IPS-20b (cell line): ENCODE measurements at regions not wholly inside any gene's neighbourhood (a gene's known extent, or its start where the extent isn't known, plus 50 kb on each side); places are given as distances from the start of the nearest gene placed in this dataset.
"Not testable (repeated sequence)": the region's sequence is repeated elsewhere in the genome, so short reads cannot be mapped to it uniquely, and the experiment has no call there.

Experiments
- H3K27ac ChIP-seq: one replicate; pipeline ENCODE4 v1.5.1; 2013; ENCODE audit warnings: low read length
- H3K27me3 ChIP-seq: 2 replicates; pipeline ENCODE4 v1.6.1; 2013; ENCODE audit warnings: mild to moderate bottlenecking, low read length, inconsistent platforms; ENCODE audit not compliant: insufficient read depth
- H3K36me3 ChIP-seq: 2 replicates; pipeline ENCODE4 v1.6.1; 2013; ENCODE audit warnings: low read depth, mild to moderate bottlenecking, inconsistent platforms, low read length, moderate library complexity; ENCODE audit not compliant: insufficient read depth
- H3K4me1 ChIP-seq: 2 replicates; pipeline ENCODE4 v1.6.1; 2013; ENCODE audit warnings: mild to moderate bottlenecking, control low read depth, inconsistent platforms, low read length, moderate library complexity; ENCODE audit not compliant: insufficient read depth
- H3K4me3 ChIP-seq: 2 replicates; pipeline ENCODE4 v1.5.1; 2013; ENCODE audit warnings: mild to moderate bottlenecking, low read length, inconsistent platforms
- H3K9ac ChIP-seq: 2 replicates; pipeline ENCODE4 v1.6.1; 2013; ENCODE audit warnings: low read depth, mild to moderate bottlenecking, inconsistent platforms, low read length, moderate library complexity
- H3K9me3 ChIP-seq: 2 replicates; pipeline ENCODE4 v1.6.1; 2013; ENCODE audit warnings: mild to moderate bottlenecking, low read depth, low read length, inconsistent platforms; ENCODE audit not compliant: insufficient read depth

DNA sequence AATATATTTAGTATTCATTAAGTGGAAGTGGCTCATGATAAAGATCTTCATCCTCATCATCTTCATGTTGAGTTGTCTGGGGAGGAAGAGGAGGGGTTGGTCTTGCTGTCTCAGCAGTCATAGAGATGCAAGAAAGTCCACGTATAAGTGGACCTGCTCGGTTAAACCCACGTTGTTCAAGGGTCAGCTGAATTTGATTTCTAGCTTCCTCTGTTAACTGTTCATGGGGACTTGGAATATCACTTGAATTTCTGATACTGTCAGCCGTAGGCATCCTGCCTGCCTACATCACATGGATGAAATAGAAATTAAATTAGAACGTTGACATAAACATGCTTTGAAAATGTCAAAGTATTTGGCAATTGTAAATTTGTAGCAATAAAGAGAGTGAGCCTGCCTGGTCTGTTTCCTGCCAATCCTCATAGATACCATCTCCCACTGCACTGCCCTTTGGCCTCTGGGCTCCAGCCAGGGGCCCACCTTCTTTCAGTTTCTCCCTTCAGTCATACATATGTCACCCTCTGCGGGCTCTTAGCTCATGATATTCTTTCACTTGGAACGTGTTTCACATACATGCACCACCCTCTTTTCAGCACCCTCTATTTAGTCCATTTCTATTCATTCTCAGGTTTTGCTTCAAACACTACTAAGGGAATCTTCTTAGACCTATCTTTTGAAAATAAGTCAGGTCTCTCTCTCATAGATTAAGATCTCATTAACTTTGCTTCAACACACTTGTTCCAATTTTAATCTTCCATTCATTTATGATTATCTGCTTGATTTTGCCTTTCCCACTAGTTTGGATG, 376.3 kb downstream of the IPMK start:
- Histone ChIP-seq H3K4me1 (peaks cover 3% of the 10 kb centered on the region; the same call in 1 of the 2 replicates), H3K27ac (no peak overlapping the region), H3K27me3 (no peaks in the 10 kb centered on the region), H3K9me3 (peaks cover 11% of the 10 kb centered on the region), H3K36me3 (no peaks in the 10 kb centered on the region), H3K9ac (no peak overlapping the region), H3K4me3 (no peak overlapping the region)

DNA sequence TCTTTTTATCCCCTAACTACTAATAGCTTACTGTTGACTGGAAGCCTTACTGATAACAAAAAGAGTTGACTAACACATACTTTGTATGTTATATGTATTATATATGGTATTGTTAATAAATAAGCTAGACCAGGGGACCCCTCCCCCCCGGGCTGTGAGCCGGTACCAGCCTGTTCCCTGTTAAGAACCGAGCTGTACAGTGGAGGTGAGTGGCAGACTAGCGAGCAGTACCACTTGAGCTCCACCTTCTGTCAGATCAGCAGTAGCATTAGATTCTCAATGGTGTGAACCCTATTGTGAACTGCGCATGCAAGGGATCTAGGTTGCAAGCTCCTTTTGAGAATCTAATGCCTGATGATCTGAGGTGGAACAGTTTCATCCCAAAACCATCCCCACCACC, 377.0 kb downstream of the IPMK start:
- no peak overlapping the region for H3K9ac ChIP-seq
- peaks cover 11% of the 10 kb centered on the region for H3K9me3 ChIP-seq
- no peak overlapping the region for H3K4me3 ChIP-seq
- no peaks in the 10 kb centered on the region for H3K36me3 ChIP-seq
- H3K27me3 ChIP-seq, result no peaks in the 10 kb centered on the region
- no peak overlapping the region for H3K27ac ChIP-seq
- H3K4me1 ChIP-seq, result peaks cover 3% of the 10 kb centered on the region; the same call in 1 of the 2 replicates

DNA sequence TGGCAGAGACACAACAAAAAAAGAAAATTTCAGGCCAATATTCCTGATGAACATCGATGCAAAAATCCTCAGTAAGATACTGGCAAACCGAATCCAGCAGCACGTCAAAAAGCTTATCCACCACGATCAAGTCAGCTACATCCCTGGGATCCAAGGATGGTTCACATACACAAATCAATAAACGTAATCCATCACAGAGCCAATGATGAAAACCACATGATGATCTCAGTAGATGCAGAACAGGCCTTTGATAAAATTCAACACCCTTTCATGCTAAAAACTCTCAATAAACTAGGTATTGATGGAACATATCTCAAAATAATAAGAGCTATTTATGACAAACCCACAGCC, 382.1 kb downstream of the IPMK start:
- H3K36me3 ChIP-seq, H3K4me3 ChIP-seq, H3K9me3 ChIP-seq, H3K27me3 ChIP-seq, H3K27ac ChIP-seq, H3K4me1 ChIP-seq, H3K9ac ChIP-seq: not testable (repeated sequence)

DNA sequence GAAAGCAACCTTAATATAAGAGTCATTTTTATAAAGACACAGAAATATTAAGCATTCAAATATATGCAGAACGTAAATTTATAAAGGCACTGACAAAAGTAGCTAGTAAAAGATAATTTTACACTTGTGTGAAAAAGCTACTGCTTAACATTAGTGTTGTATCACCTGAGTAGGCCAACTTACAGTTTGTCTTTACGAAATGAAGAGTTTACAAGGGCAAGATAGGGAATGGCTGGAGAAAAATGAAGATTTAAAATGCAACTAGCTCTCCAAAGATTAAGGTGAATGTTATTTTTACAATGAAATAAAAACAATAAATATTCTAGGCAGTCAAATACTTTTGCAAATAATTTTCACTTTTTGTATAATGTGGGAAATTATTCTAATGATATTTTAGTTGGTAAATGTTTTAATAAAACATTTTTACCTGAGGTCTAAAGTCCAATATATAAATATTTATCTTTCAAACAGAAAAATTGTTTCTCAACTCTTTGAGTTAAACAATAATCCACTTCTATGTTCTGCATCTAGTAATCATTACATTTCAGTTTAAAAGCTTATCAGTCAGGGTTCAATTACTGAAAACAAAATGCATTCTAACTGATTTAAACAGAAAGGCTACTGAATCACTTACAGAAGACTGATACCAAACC, 382.6 kb downstream of the IPMK start:
- no peak overlapping the region for H3K9ac ChIP-seq
- H3K36me3 ChIP-seq, result no peaks in the 10 kb centered on the region
- no peak overlapping the region for H3K27ac ChIP-seq
- no peaks in the 10 kb centered on the region for H3K4me1 ChIP-seq
- H3K9me3 ChIP-seq, result no peaks in the 10 kb centered on the region
- H3K27me3 ChIP-seq, result no peaks in the 10 kb centered on the region
- no peak overlapping the region for H3K4me3 ChIP-seq

- Histone ChIP-seq H3K4me3 (no peak overlapping the region), H3K4me1 (no peaks in the 10 kb centered on the region), H3K9me3 (no peaks in the 10 kb centered on the region)
These were observed 383.3 kb downstream of the IPMK start for GRCh38 chr10:57884407-57884806.

DNA sequence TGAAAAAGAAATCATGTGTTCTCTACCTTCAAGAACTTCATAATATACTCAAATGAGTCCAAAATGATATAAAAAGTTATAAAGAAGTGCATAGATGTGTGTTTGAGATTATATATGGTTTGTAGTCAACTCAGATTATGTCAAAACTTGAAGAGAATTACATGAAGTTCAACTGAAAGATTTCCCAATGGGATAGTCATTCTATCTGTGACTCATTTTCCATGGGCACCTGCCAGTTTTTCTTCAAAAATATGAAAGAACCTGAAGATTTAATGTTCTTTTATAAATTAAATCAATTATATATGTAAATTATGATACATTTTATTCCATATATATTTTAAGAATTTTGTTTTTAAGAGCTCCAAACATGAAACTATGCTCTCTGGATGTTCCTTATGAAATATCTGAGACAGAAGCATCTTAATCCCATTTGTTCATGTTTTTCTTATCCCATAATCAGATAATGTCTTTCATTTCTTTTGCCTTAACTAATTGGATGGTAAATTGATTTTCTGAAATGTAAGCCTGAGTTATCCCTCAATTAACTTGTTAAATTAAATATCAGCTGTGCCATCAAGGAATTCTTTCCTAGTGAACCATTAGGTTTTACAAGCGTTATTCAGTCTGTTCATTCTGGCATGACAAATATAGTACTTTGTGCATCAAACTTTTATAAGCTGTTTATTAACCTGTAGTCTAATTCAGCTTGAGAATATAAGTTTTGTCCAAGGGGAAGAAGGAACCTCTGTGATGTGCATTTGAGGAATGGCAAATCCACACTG, 387.1 kb downstream of the IPMK start:
- H3K9ac ChIP-seq, result no peak overlapping the region
- H3K36me3 ChIP-seq, result no peaks in the 10 kb centered on the region
- H3K9me3 ChIP-seq, result no peaks in the 10 kb centered on the region
- H3K27me3 ChIP-seq, result no peaks in the 10 kb centered on the region
- no peaks in the 10 kb centered on the region for H3K4me1 ChIP-seq
- H3K27ac ChIP-seq, result no peak overlapping the region
- no peak overlapping the region for H3K4me3 ChIP-seq

More at GRCh38 chr10:57884407-57884806, 383.3 kb downstream of the IPMK start:
- Histone ChIP-seq H3K27ac (no peak overlapping the region), H3K9ac (no peak overlapping the region), H3K36me3 (no peaks in the 10 kb centered on the region), H3K27me3 (no peaks in the 10 kb centered on the region)

DNA sequence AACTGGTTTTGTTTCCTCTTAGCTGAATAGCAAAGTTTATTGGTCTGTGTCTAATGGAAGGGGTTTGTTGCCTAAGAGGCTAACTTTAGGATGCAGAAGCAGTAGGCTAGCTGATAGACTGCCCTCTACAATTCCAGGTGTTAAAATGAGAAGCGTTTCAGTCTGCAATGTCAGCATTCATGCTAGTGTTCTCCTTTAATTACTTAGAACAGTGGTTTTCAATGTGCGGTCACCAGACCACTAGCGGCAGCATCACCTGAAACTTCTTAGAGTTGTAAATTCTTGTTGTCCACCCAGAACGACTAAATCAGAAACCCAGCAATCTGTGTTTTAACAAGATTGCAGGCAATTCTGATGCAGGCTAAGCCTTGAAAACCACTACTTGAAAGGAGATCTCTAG, 392.9 kb downstream of the IPMK start:
- Histone ChIP-seq H3K27me3 (no peaks in the 10 kb centered on the region), H3K4me1 (no peaks in the 10 kb centered on the region), H3K9me3 (no peaks in the 10 kb centered on the region), H3K27ac (no peak overlapping the region), H3K4me3 (no peak overlapping the region), H3K36me3 (no peaks in the 10 kb centered on the region), H3K9ac (no peak overlapping the region)

DNA sequence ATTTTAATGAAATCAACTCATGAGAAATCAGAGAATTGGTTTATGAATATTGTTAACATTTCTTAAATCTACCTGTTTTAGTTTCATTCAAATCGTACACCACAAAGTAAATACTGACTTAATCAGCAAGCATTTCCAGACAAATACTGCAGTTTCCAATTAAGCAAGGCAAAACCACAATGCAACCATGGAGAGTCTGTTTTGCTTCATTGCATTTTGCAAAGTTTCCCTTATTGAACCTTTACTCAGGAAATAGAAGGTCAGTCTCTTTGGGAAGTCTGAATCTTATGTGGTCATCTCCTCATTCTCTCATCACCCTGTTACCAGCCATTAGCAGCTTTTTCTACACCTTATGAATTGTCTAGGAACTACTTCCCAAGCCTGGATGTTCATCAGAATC, 400.5 kb downstream of the IPMK start:
- Histone ChIP-seq H3K36me3 (no peaks in the 10 kb centered on the region), H3K27ac (no peak overlapping the region), H3K4me3 (no peak overlapping the region), H3K4me1 (no peaks in the 10 kb centered on the region), H3K9ac (no peak overlapping the region), H3K27me3 (no peaks in the 10 kb centered on the region), H3K9me3 (no peaks in the 10 kb centered on the region)

DNA sequence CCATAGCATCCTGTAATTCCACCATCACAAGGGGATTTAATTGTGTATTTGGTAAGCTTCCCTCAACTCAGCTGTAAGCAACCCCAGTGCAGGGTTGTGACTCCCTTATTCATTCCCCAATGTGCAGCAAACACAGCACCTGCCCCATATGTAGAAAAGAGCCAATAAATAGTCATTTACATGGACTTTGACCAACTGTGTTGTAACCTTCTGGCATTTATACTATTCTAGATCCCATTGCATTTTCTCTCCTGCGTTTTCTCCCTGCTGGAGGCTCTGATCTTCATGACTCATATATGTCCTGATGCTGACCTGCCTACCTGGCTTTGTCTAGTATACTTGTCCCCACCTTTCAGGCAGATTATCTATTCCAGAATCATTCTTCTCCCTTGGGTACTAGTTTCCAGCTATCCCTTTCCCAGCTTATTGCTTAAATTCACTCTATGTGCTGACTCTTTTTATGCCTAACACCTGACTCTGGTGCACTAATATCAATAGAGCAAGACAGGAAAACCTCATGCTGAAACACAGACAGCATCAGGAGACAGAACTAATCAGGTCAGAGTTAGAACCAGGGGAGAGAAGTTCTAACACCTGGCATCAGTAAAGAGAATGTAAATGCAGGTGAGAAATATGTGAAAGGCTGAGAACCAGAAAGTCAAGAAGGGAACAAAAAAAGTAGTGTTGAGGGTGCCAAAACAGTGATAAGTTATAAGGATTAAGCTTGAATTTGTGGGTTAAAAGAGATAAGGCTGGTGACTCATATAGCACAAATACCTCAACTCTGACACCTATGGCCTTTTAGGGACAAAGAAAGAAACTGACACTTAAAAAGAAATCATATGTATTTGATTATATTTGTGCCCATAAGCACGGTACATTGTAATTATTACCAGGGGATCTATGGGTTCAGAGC, 402.7 kb downstream of the IPMK start:
- no peaks in the 10 kb centered on the region for H3K9me3 ChIP-seq
- no peaks in the 10 kb centered on the region for H3K36me3 ChIP-seq
- H3K27me3 ChIP-seq, result no peaks in the 10 kb centered on the region
- H3K9ac ChIP-seq, result no peak overlapping the region
- H3K4me3 ChIP-seq, result no peak overlapping the region
- H3K4me1 ChIP-seq, result no peaks in the 10 kb centered on the region
- H3K27ac ChIP-seq, result no peak overlapping the region

GRCh38 chr10:57849691-57850357, 417.9 kb downstream of the IPMK start:
- H3K36me3 ChIP-seq, result no peaks in the 10 kb centered on the region
- no peaks in the 10 kb centered on the region for H3K27me3 ChIP-seq
- H3K4me3 ChIP-seq, result no peak overlapping the region
- H3K27ac ChIP-seq, result no peak overlapping the region
- H3K9me3 ChIP-seq, result no peaks in the 10 kb centered on the region
- no peak overlapping the region for H3K9ac ChIP-seq
- H3K4me1 ChIP-seq, result no peaks in the 10 kb centered on the region
